ENCODE measurements at regions not wholly inside any gene's neighbourhood (a gene's known extent, or its start where the extent isn't known, plus 50 kb on each side); places are given as distances from the start of the nearest gene placed in this dataset.

DNA sequence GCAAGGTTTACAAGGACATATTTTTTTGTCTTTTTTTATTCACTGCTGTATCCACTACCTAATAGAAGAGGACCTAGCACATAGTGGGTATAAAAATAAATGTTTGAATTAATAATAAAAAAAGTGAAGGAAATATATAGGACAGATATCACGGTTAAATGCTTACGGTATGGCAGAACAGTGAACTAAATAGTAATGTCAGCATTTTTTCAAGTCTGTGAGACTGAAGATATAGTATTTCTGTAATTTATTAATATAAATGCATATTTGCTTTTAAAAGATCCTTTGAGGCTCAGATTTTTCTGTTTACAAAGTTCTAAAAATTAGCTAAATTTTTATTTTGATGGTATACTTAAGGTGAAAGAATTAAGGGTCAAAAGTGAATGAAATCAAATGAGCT, 68.6 kb upstream of the CNTN5 start:
- TF ChIP-seq, protein P1, sequence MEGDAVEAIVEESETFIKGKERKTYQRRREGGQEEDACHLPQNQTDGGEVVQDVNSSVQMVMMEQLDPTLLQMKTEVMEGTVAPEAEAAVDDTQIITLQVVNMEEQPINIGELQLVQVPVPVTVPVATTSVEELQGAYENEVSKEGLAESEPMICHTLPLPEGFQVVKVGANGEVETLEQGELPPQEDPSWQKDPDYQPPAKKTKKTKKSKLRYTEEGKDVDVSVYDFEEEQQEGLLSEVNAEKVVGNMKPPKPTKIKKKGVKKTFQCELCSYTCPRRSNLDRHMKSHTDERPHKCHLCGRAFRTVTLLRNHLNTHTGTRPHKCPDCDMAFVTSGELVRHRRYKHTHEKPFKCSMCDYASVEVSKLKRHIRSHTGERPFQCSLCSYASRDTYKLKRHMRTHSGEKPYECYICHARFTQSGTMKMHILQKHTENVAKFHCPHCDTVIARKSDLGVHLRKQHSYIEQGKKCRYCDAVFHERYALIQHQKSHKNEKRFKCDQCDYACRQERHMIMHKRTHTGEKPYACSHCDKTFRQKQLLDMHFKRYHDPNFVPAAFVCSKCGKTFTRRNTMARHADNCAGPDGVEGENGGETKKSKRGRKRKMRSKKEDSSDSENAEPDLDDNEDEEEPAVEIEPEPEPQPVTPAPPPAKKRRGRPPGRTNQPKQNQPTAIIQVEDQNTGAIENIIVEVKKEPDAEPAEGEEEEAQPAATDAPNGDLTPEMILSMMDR (IDR thresholded peaks at IDR 0.05; ENCODE audit: insufficient read depth, low read length, poor library complexity, severe bottlenecking): no peak
- TF ChIP-seq EZH2phosphoT487 (conservative IDR thresholded peaks at IDR 0.05; ENCODE audit: low read length): no peak
- no peak overlapping the region for H2AFZ ChIP-seq (ENCODE audit: low read depth, low read length, severe bottlenecking)
- no peaks in the 10 kb centered on the region for H3K79me2 ChIP-seq (ENCODE audit: insufficient read depth, low read length)
- no peak overlapping the region for H3K4me2 ChIP-seq (ENCODE audit: low read depth, low read length, poor library complexity, severe bottlenecking)
- H3F3A ChIP-seq (ENCODE audit: insufficient read depth): no peaks in the 10 kb centered on the region
- no peaks in the 10 kb centered on the region for H3K9me3 ChIP-seq (ENCODE audit: insufficient read depth, low read length)
- no peak overlapping the region for H3K27ac ChIP-seq (ENCODE audit: low read depth, low read length)
- H3K4me3 ChIP-seq (ENCODE audit: insufficient read depth, low read length, poor library complexity, severe bottlenecking): no peak overlapping the region
- no peak overlapping the region for H3K9ac ChIP-seq (ENCODE audit: low read length)
- no peaks in the 10 kb centered on the region for H3K9me2 ChIP-seq (replicated peaks; ENCODE audit: insufficient read depth, low read length)
- no peaks in the 10 kb centered on the region for H4K20me1 ChIP-seq (ENCODE audit: low read depth, low read length)
- H3K36me3 ChIP-seq (ENCODE audit: low read length): no peaks in the 10 kb centered on the region
- H3K27me3 ChIP-seq (ENCODE audit: low read length): no peaks in the 10 kb centered on the region

DNA sequence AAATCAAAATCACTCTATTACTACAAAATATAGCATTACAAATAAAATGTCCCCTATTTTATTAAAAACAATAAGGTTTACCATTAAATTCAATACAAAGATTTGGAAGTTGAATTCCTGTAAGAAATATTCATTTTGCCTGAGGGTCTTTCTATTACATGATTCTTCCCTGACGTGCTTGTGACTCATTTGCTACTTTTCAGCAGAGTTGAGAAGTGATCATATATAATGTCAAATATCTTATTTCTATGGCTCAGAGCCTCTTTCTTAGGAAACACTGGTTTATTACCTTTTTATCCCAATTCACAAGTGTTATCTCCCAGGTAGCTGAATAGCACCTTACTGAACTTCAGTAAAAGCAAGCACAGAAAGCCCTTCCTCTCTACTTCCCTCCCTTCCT, 65.2 kb upstream of the CNTN5 start:
- Histone ChIP-seq H3K36me3 (ENCODE audit: low read length) (no peaks in the 10 kb centered on the region), H3K4me3 (ENCODE audit: insufficient read depth, low read length, poor library complexity, severe bottlenecking) (no peak overlapping the region), H3F3A (ENCODE audit: insufficient read depth) (no peaks in the 10 kb centered on the region), H3K79me2 (ENCODE audit: insufficient read depth, low read length) (no peaks in the 10 kb centered on the region), H3K27ac (ENCODE audit: low read depth, low read length) (no peak overlapping the region), H3K9me2 (replicated peaks; ENCODE audit: insufficient read depth, low read length) (no peaks in the 10 kb centered on the region), H3K9ac (ENCODE audit: low read length) (no peak overlapping the region), H3K27me3 (ENCODE audit: low read length) (no peaks in the 10 kb centered on the region), H4K20me1 (ENCODE audit: low read depth, low read length) (no peaks in the 10 kb centered on the region), H2AFZ (ENCODE audit: low read depth, low read length, severe bottlenecking) (no peak overlapping the region), H3K4me2 (ENCODE audit: low read depth, low read length, poor library complexity, severe bottlenecking) (no peak overlapping the region), H3K9me3 (ENCODE audit: insufficient read depth, low read length) (no peaks in the 10 kb centered on the region)
- TF ChIP-seq EZH2phosphoT487 (conservative IDR thresholded peaks at IDR 0.05; ENCODE audit: low read length): no peak
- TF ChIP-seq, protein P1 (IDR thresholded peaks at IDR 0.05; ENCODE audit: insufficient read depth, low read length, poor library complexity, severe bottlenecking): no peak

DNA sequence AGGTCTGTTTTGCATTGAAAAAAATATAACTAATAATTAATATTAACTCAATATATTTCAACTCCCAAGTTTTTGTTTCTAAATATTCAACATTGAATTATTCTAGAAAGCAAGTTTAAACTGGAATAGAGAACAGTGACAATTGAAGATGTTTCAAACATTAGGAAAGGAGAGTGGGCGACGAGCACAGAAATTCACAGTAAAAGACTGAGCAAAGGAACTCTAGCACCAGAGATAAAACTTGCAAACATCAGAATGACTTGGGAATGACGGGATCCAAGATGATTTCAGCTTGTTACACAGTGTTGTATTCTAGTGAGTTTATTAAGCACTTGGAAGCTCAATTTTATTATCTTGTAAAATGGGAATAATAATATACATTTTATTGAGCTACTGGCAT, 56.6 kb upstream of the CNTN5 start:
- TF ChIP-seq EZH2phosphoT487 (conservative IDR thresholded peaks at IDR 0.05; ENCODE audit: low read length): no peak
- TF ChIP-seq, protein P1 (IDR thresholded peaks at IDR 0.05; ENCODE audit: insufficient read depth, low read length, poor library complexity, severe bottlenecking): no peak
- Histone ChIP-seq H3K79me2 (ENCODE audit: insufficient read depth, low read length) (no peaks in the 10 kb centered on the region), H3F3A (ENCODE audit: insufficient read depth) (no peaks in the 10 kb centered on the region), H3K4me2 (ENCODE audit: low read depth, low read length, poor library complexity, severe bottlenecking) (no peak overlapping the region), H3K4me3 (ENCODE audit: insufficient read depth, low read length, poor library complexity, severe bottlenecking) (no peak overlapping the region), H3K9me3 (ENCODE audit: insufficient read depth, low read length) (no peaks in the 10 kb centered on the region), H3K27ac (ENCODE audit: low read depth, low read length) (no peak overlapping the region), H4K20me1 (ENCODE audit: low read depth, low read length) (no peaks in the 10 kb centered on the region), H3K27me3 (ENCODE audit: low read length) (no peaks in the 10 kb centered on the region), H3K9me2 (replicated peaks; ENCODE audit: insufficient read depth, low read length) (no peaks in the 10 kb centered on the region), H3K36me3 (ENCODE audit: low read length) (no peaks in the 10 kb centered on the region), H3K9ac (ENCODE audit: low read length) (no peak overlapping the region), H2AFZ (ENCODE audit: low read depth, low read length, severe bottlenecking) (no peak overlapping the region)

DNA sequence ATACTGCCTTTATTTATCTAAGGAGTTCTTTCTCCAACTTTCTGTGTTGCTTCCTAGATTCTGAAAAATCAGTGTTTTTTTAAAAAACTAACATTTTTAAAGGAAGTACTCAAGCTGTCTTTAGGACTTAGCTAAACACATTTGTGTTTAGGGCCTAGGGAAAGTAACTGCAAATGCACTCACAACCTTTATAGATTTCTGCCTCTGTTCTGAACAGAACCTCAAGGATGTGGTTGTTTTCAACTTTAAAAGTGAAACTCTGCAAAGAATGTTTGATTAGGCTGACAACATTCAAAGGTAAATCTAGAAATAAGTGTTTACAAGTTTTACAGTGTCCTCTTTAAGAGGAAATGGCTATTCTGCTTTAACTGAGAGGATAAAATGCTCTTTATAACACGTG, 55.4 kb upstream of the CNTN5 start:
- Histone ChIP-seq H3K9ac (ENCODE audit: low read length) (no peak overlapping the region), H2AFZ (ENCODE audit: low read depth, low read length, severe bottlenecking) (no peak overlapping the region)
- TF ChIP-seq EZH2phosphoT487 (conservative IDR thresholded peaks at IDR 0.05; ENCODE audit: low read length): no peak
- TF ChIP-seq, protein P1 (IDR thresholded peaks at IDR 0.05; ENCODE audit: insufficient read depth, low read length, poor library complexity, severe bottlenecking): no peak

More for the DNA sequence above, 55.4 kb upstream of the CNTN5 start:
- H3K4me2 ChIP-seq (ENCODE audit: low read depth, low read length, poor library complexity, severe bottlenecking): no peak overlapping the region
- no peak overlapping the region for H3K4me3 ChIP-seq (ENCODE audit: insufficient read depth, low read length, poor library complexity, severe bottlenecking)
- H4K20me1 ChIP-seq (ENCODE audit: low read depth, low read length): no peaks in the 10 kb centered on the region
- H3K9me3 ChIP-seq (ENCODE audit: insufficient read depth, low read length): no peaks in the 10 kb centered on the region
- H3K27me3 ChIP-seq (ENCODE audit: low read length): no peaks in the 10 kb centered on the region
- no peaks in the 10 kb centered on the region for H3K79me2 ChIP-seq (ENCODE audit: insufficient read depth, low read length)
- no peaks in the 10 kb centered on the region for H3K36me3 ChIP-seq (ENCODE audit: low read length)
- H3K9me2 ChIP-seq (replicated peaks; ENCODE audit: insufficient read depth, low read length): no peaks in the 10 kb centered on the region
- H3F3A ChIP-seq (ENCODE audit: insufficient read depth): no peaks in the 10 kb centered on the region
- no peak overlapping the region for H3K27ac ChIP-seq (ENCODE audit: low read depth, low read length)
